NCI-H345 treated with DMSO at 0.1 percent for 48 hours (cell line): ENCODE measurements at regions not wholly inside any gene's neighbourhood (a gene's known extent, or its start where the extent isn't known, plus 50 kb on each side); places are given as distances from the start of the nearest gene placed in this dataset.

Experiments
- DNase-seq: peaks from one replicate; lab custom pipeline; 2025; ENCODE audit not compliant: unreplicated experiment; lab: John Stamatoyannopoulos, UW

GRCh38 chr2:126825316-126825715, 73.4 kb upstream of the TEX51 start:
- DNase-seq, result no peak

DNA sequence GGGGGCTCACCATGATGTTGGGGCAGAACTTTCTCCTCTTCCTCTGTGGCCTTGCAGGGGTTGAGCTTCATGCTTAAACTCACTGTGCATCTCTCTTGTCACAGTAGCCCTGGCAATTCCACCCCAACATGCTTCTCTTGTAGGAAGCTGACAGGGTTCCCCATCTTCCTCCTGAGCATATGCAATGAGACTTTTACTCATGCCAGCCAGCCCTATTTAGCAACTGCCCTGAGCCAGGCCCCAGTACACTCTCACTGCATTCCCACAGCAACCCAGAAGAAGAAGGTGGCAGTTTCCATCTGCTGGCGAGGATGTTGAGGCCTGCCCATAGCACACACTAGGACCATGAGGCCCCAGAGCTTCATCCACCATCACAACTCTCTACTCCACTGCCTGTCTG, 72.2 kb upstream of the TEX51 start:
- DNase-seq, result no peak

GRCh38 chr2:126827371-126827770, 71.3 kb upstream of the TEX51 start:
- DNase-seq, result no peak

GRCh38 chr2:126828051-126828450, 70.6 kb upstream of the TEX51 start:
- no peak for DNase-seq

DNA sequence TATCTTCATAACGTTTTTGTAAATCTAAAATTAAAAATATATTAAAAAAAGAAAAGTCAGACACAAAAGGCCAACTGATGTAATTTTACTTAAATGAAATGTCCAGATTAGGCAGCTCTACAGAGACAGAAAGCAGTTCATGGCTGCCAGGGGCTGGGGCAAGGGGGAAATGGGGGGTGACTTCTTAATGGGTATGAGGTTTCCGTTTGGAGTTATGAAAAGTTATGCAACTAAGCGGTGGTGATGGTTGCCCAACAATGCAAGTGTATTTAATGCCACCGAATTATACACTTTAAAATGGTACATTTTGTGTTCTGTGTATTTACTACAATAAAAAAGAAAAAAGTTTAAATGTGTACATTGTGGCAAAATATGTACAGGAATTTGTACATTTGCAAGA, 70.2 kb upstream of the TEX51 start:
- DNase-seq, result no peak

GRCh38 chr2:126831234-126832005, 67.3 kb upstream of the TEX51 start:
- DNase-seq, result no peak

DNA sequence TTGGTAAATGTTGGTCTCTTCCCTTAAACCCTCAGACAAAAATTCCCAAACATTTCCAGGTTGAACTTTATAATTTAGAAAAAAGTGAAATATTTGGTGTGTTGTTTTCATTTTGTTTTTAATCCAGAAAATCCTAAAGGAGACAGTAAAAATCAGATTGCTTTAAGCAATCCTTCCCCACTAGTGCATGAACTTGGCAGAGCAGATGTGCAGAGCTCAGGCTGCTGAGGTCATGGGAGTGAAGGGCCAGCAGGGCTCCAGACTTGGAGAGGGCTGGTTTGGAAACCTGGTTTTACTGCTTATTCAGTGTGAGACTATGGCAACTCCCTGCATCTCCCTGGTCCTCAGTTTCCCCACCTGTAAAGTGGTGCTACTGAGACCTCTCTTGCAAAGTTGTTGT, 66.7 kb upstream of the TEX51 start:
- no peak for DNase-seq

- DNase-seq, result no peak
Measured at GRCh38 chr2:126832757-126833156, 65.9 kb upstream of the TEX51 start.

- DNase-seq, result no peak
Measured at GRCh38 chr2:126834006-126834659, 64.6 kb upstream of the TEX51 start.

DNA sequence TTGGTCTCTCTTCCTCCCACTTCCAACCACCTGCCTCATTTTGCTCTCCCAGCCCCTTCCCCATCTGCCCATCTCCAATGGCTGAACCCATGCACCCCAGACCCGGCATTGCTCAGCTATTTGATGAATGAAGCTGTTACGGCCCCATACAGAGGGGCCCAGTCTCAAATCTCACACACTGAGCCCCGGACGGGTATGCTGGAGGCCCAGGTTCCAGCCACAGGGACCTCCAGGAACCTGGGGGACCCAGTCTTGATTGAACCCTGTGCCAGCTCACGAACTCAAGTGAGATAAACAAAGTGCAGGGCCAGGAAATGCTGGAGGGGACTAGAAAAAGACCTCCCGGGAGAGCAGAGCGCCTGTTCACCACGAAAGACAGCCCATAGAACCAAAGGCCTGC, 63.4 kb upstream of the TEX51 start:
- DNase-seq, result no peak

GRCh38 chr2:126835831-126836230, 62.9 kb upstream of the TEX51 start:
- DNase-seq, result no peak

DNA sequence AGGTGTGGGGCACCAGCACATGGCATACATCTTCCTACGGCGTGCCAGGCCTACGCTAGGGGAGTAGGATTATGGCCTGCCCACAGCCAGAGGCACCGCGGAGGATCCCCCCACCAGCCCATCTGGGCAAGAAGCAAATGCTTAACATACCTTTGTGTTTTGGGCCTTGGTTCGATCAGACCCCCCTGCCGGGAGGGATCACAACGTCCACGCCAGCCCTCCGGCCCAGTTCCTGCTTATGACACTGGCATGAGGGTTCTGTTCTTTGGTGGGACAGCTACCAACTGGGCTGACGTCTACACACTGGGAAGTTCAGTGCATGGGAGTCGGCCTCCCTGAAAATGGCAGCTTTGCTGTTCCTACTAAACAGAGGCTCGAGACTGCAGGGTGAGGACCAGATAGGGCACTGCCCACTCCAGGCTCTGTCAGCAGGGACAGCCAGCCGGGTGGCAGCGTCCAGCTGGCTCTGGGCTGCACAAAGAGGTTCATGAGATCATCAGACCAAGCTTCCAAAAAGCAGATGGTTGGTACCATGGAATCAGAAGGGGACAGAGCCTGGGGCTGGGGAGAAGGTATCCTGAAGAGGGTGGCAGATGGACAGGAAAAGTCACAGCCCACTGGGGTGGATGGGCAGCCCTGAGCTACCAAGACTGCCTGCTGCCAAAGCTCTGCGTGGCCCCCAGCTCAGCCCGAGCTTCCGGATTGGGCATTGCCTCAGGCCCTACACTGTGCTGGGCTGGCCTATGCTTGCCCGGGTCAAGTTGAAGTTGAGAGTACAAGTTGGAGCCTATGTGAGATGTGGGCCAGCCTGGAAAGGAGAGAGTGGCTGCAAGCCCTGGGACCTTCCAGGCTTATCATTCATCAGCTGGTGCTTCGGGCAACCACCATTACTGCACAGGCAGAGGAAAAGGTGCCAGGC, 61.7 kb upstream of the TEX51 start:
- no peak for DNase-seq

- DNase-seq, result no peak
Measured at GRCh38 chr2:126837966-126838715, 60.5 kb upstream of the TEX51 start.

DNA sequence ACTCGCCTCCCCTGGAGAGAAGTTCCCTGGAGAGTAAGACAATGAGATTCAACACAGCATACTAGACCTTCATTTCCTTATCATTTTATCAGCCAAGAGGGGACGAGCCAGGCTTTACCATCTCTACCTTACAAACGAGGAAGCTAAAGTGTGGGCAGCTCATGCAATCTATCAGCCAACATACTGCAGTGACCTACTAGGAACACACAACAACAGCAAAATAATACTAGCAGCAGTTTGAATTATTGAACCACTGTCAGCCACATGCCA, 60.0 kb upstream of the TEX51 start:
- no peak for DNase-seq

DNA sequence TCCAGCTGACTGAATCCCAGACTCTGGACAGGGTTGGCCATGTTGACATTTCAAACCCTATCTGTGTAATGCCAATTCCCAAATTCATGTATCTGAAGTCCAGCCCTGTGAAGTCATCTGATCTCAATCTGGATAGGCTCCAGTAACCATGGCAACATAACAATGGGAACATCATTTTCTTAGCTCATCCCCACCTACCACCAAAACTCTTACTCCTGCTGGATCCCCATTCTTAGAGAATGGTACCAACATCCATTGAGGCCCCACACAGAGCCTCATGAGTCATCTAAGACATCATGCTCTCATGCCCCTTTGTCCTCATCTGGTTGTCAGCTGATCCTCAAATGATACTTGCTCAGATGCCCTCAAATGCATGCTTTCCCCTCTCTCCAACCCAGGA, 58.9 kb upstream of the TEX51 start:
- DNase-seq, result no peak

DNA sequence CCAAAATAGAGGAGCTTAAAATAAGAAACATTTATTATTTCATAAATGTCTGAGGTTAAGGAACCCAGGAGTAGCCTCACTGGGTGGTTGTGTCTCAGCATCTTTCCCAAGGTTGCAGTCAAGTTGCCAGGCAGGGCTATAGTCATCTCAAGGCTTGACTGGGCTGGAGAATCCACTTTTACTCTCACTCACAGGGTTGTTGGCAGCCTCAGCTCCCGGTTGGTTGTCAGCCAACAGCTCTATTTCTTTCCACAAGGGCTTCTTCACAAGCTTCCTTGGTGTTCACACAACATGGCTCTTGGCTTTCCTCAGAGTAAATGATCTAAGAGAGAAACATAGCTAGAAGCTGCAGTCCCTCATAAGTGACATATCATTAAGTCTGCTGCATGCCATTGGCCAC, 55.6 kb upstream of the TEX51 start:
- DNase-seq, result no peak

DNA sequence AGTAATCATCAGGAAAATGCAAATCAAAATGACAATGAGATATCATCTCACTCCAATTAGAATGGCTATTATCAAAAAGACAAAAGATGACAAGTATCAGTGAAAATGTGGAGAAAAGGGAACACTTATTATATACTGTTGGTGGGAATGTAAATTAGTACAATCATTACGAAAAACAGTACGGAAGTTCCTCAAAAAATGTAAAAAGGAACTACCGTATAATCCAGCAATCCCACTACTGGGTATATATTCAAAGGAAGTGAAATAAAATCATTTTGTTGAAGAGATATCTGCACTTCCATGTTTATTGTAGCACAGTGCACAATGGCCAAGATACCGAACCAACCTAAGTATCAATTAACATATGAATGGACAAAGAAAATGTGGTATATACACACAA, 52.4 kb upstream of the TEX51 start:
- no peak for DNase-seq
